Liver (tissue), 8 donors: ENCODE measurements at regions not wholly inside any gene's neighbourhood (a gene's known extent, or its start where the extent isn't known, plus 50 kb on each side); places are given as distances from the start of the nearest gene placed in this dataset.

ENCODE experiments used
- DNase-seq: peaks from one replicate; pipeline ENCODE4 v3.0.0-alpha.2; 2017; ENCODE audit warnings: low spot score
- H3K27ac ChIP-seq, 2 donors: one replicate each; pipeline ENCODE4 v1.7.0; 2013; ENCODE audit warnings: inconsistent platforms in 2 of 2, low read length in 2 of 2, control low read depth in 1 of 2, low read depth in 1 of 2, mild to moderate bottlenecking in 1 of 2
- H3K27me3 ChIP-seq, 4 donors: one replicate each; pipeline versions ENCODE4 v1.6.1 to v1.7.0; 2013; ENCODE audit warnings: low read length in 3 of 4, inconsistent platforms in 1 of 4, mild to moderate bottlenecking in 1 of 4, moderate library complexity in 1 of 4; ENCODE audit not compliant: control insufficient read depth in 4 of 4, insufficient read depth in 4 of 4
- H3K36me3 ChIP-seq, 4 donors: one replicate each; pipeline versions ENCODE4 v1.6.1 to v1.7.0; 2013; ENCODE audit warnings: low read length in 3 of 4, mild to moderate bottlenecking in 3 of 4, low read depth in 1 of 4, moderate library complexity in 1 of 4; ENCODE audit not compliant: control insufficient read depth in 4 of 4, insufficient read depth in 3 of 4
- H3K4me1 ChIP-seq, 4 donors: one replicate each; pipeline versions ENCODE4 v1.6.1 to v1.7.0; 2013; ENCODE audit warnings: low read length in 3 of 4, mild to moderate bottlenecking in 3 of 4, moderate library complexity in 1 of 4; ENCODE audit not compliant: control insufficient read depth in 4 of 4, insufficient read depth in 4 of 4
- H3K4me3 ChIP-seq, 3 donors: one replicate each; pipeline versions ENCODE4 v1.6.1 to v1.7.0; 2013; ENCODE audit warnings: low read length in 3 of 3, control low read depth in 1 of 3, low read depth in 1 of 3, mild to moderate bottlenecking in 1 of 3
- H3K9ac ChIP-seq, 2 donors: one replicate each; pipeline ENCODE4 v1.7.0; 2013; ENCODE audit warnings: low read length in 2 of 2, mild to moderate bottlenecking in 2 of 2, moderate library complexity in 2 of 2, control low read depth in 1 of 2, low read depth in 1 of 2
- H3K9me3 ChIP-seq, 4 donors: one replicate each; pipeline versions ENCODE4 v1.6.1 to v1.7.0; 2013; ENCODE audit warnings: low read length in 3 of 4; ENCODE audit not compliant: control insufficient read depth in 4 of 4
- EGR1 ChIP-seq, 2 donors: IDR thresholded peaks; 2 replicates each; pipeline ENCODE4 v1.6.1; 2016 to 2018; ENCODE audit warnings: antibody characterized with exemption in 2 of 2, low read depth in 2 of 2
- FOXA1 ChIP-seq: IDR thresholded peaks from 2 replicates; pipeline ENCODE4 v1.6.1; 2016; ENCODE audit warnings: antibody characterized with exemption
- FOXA2 ChIP-seq: IDR thresholded peaks from 2 replicates; pipeline ENCODE4 v1.6.1; 2016; ENCODE audit warnings: antibody characterized with exemption
- GABPA ChIP-seq, 2 donors: IDR thresholded peaks in 1 of 2; conservative IDR thresholded peaks in 1 of 2; 2 replicates each; pipeline ENCODE4 v1.6.1; 2016; ENCODE audit warnings: antibody characterized with exemption in 2 of 2, mild to moderate bottlenecking in 1 of 2, moderate library complexity in 1 of 2
- HNF4A ChIP-seq, 2 donors: conservative IDR thresholded peaks; 2 replicates each; pipeline ENCODE4 v1.6.1; 2016; ENCODE audit warnings: antibody characterized with exemption in 2 of 2, mild to moderate bottlenecking in 2 of 2
- HNF4G ChIP-seq: IDR thresholded peaks from 2 replicates; pipeline ENCODE4 v1.6.1; 2016; ENCODE audit warnings: antibody characterized with exemption
- JUND ChIP-seq, 2 donors: IDR thresholded peaks; 2 replicates each; pipeline ENCODE4 v1.6.1; 2016; ENCODE audit warnings: antibody characterized with exemption in 2 of 2
- NR2F2 ChIP-seq: IDR thresholded peaks from 2 replicates; pipeline ENCODE4 v1.6.1; 2016; ENCODE audit warnings: antibody characterized with exemption
- RAD21 ChIP-seq, 2 donors: IDR thresholded peaks; 2 replicates each; pipeline ENCODE4 v1.6.1; 2016; ENCODE audit warnings: antibody characterized with exemption in 2 of 2, mild to moderate bottlenecking in 2 of 2
- RXRA ChIP-seq, 2 donors: IDR thresholded peaks; 2 replicates each; pipeline ENCODE4 v1.6.1; 2017 to 2018; ENCODE audit warnings: antibody characterized with exemption in 2 of 2, mild to moderate bottlenecking in 1 of 2
- SP1 ChIP-seq: IDR thresholded peaks from 2 replicates; pipeline ENCODE4 v1.6.1; 2018; ENCODE audit warnings: antibody characterized with exemption, mild to moderate bottlenecking
- TAF1 ChIP-seq: conservative IDR thresholded peaks from 2 replicates; pipeline ENCODE4 v1.6.1; 2016; ENCODE audit warnings: antibody characterized with exemption, mild to moderate bottlenecking
- YY1 ChIP-seq: IDR thresholded peaks from 2 replicates; pipeline ENCODE4 v1.6.1; 2016; ENCODE audit warnings: antibody characterized with exemption, mild to moderate bottlenecking
- WGBS: extraction: QIAGEN DNeasy Blood & Tissue Kit; methylation state at CpG from one replicate; pipeline ENCODE4 v1.1.7; 2013; 5-methylcytosine and 5-hydroxymethylcytosine counted together
- TF ChIP-seq, protein P1 (sequence below): IDR thresholded peaks from 2 replicates; pipeline ENCODE4 v1.6.1; 2016; ENCODE audit warnings: antibody characterized with exemption
- TF ChIP-seq, protein P2 (sequence below): IDR thresholded peaks from 2 replicates; pipeline ENCODE4 v1.6.1; 2016; ENCODE audit warnings: antibody characterized with exemption
- TF ChIP-seq, protein P3 (sequence below): fragments of 150-350 bp; IDR thresholded peaks from 2 replicates; pipeline ENCODE4 v1.5.1; 2017; ENCODE audit warnings: improper control_type of control experiment, low read depth, low read length; ENCODE audit not compliant: missing input control
- TF ChIP-seq, protein P4 (sequence below): IDR thresholded peaks from 2 replicates; pipeline ENCODE4 v1.6.1; 2016; ENCODE audit warnings: antibody characterized with exemption, mild to moderate bottlenecking
- TF ChIP-seq, protein P5 (sequence below): IDR thresholded peaks from 2 replicates; pipeline ENCODE4 v1.6.1; 2016; ENCODE audit warnings: antibody characterized with exemption
- donor health status: healthy.
- donor health status: healthy.
- donor health status: healthy.
- donor health status: healthy.
- donor health status: healthy.

DNA sequence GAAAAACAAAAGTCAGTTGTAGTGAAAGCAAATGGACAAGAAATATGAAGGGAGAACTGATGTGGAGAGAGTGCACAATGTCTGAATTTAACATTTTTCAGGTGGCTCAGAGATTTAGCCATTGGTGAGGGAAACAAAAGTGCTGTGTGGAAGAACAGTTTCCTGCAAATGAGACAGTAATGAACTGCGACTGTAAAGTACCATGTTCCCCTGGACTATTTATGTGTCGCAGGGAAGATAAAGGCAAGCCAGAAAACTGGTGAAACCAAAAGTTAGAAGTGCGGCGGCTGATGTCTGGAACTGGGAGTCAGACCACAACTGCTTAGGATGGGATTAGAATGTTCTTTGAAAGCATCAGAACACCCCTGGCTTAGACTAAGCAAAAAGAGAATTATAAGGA, 905.1 kb upstream of the MAN1A1 start:
- 89% methylated on average over 4 of the region's 4 CpGs for WGBS

DNA sequence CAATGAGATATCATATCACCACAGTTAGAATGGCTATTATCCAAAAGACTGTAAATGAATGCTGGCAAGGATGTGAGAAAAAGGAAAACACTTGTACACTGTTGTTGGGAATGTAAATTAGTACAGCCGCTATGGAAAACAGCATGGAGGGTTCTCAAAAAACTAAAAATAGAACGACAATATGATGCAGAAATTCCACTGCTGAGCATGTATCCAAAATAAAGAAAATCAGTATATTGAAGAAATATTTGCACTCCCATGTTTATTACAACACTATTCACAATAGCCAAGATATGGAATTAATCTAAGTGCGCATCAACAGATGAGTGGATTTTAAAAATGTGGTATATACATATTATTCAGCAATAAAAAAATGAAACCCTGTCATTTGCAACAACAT, 898.9 kb upstream of the MAN1A1 start:
- Histone ChIP-seq H3K27ac (no peak overlapping the region), H3K27me3 (no peaks in the 10 kb centered on the region), H3K9me3 (peaks cover 0 to 4% (median 0%) of the 10 kb centered on the region in 4 donors), H3K4me3 (no peak overlapping the region), H3K36me3 (no peaks in the 10 kb centered on the region), H3K9ac (no peak overlapping the region), H3K4me1 (no peaks in the 10 kb centered on the region)
- WGBS, result 74% methylated on average over 3 of the region's 3 CpGs
- TF ChIP-seq, protein P1, sequence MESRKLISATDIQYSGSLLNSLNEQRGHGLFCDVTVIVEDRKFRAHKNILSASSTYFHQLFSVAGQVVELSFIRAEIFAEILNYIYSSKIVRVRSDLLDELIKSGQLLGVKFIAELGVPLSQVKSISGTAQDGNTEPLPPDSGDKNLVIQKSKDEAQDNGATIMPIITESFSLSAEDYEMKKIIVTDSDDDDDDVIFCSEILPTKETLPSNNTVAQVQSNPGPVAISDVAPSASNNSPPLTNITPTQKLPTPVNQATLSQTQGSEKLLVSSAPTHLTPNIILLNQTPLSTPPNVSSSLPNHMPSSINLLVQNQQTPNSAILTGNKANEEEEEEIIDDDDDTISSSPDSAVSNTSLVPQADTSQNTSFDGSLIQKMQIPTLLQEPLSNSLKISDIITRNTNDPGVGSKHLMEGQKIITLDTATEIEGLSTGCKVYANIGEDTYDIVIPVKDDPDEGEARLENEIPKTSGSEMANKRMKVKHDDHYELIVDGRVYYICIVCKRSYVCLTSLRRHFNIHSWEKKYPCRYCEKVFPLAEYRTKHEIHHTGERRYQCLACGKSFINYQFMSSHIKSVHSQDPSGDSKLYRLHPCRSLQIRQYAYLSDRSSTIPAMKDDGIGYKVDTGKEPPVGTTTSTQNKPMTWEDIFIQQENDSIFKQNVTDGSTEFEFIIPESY, result no peak
- no peak for TF ChIP-seq HNF4A (conservative IDR thresholded peaks at IDR 0.05)
- TF ChIP-seq, protein P2, sequence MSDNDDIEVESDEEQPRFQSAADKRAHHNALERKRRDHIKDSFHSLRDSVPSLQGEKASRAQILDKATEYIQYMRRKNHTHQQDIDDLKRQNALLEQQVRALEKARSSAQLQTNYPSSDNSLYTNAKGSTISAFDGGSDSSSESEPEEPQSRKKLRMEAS, result no peak
- TF ChIP-seq TAF1, result no peak
- no peak for TF ChIP-seq EGR1 (IDR thresholded peaks at IDR 0.05; ENCODE audit: low read depth in 2 of 2)
- TF ChIP-seq JUND (IDR thresholded peaks at IDR 0.05), result no peak
- TF ChIP-seq, protein P3, sequence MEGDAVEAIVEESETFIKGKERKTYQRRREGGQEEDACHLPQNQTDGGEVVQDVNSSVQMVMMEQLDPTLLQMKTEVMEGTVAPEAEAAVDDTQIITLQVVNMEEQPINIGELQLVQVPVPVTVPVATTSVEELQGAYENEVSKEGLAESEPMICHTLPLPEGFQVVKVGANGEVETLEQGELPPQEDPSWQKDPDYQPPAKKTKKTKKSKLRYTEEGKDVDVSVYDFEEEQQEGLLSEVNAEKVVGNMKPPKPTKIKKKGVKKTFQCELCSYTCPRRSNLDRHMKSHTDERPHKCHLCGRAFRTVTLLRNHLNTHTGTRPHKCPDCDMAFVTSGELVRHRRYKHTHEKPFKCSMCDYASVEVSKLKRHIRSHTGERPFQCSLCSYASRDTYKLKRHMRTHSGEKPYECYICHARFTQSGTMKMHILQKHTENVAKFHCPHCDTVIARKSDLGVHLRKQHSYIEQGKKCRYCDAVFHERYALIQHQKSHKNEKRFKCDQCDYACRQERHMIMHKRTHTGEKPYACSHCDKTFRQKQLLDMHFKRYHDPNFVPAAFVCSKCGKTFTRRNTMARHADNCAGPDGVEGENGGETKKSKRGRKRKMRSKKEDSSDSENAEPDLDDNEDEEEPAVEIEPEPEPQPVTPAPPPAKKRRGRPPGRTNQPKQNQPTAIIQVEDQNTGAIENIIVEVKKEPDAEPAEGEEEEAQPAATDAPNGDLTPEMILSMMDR, result no peak
- TF ChIP-seq HNF4G, result no peak
- no peak for TF ChIP-seq RXRA (IDR thresholded peaks at IDR 0.05)
- TF ChIP-seq, protein P4, sequence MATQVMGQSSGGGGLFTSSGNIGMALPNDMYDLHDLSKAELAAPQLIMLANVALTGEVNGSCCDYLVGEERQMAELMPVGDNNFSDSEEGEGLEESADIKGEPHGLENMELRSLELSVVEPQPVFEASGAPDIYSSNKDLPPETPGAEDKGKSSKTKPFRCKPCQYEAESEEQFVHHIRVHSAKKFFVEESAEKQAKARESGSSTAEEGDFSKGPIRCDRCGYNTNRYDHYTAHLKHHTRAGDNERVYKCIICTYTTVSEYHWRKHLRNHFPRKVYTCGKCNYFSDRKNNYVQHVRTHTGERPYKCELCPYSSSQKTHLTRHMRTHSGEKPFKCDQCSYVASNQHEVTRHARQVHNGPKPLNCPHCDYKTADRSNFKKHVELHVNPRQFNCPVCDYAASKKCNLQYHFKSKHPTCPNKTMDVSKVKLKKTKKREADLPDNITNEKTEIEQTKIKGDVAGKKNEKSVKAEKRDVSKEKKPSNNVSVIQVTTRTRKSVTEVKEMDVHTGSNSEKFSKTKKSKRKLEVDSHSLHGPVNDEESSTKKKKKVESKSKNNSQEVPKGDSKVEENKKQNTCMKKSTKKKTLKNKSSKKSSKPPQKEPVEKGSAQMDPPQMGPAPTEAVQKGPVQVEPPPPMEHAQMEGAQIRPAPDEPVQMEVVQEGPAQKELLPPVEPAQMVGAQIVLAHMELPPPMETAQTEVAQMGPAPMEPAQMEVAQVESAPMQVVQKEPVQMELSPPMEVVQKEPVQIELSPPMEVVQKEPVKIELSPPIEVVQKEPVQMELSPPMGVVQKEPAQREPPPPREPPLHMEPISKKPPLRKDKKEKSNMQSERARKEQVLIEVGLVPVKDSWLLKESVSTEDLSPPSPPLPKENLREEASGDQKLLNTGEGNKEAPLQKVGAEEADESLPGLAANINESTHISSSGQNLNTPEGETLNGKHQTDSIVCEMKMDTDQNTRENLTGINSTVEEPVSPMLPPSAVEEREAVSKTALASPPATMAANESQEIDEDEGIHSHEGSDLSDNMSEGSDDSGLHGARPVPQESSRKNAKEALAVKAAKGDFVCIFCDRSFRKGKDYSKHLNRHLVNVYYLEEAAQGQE, result no peak
- TF ChIP-seq SP1, result no peak
- no peak for TF ChIP-seq NR2F2
- no peak for TF ChIP-seq FOXA1
- no peak for TF ChIP-seq FOXA2
- no peak for TF ChIP-seq RAD21 (IDR thresholded peaks at IDR 0.05)
- no peak for TF ChIP-seq YY1
- TF ChIP-seq GABPA (IDR thresholded peaks at IDR 0.05 in 1 of 2, conservative IDR thresholded peaks at IDR 0.05 in 1 of 2), result no peak
- TF ChIP-seq, protein P5, sequence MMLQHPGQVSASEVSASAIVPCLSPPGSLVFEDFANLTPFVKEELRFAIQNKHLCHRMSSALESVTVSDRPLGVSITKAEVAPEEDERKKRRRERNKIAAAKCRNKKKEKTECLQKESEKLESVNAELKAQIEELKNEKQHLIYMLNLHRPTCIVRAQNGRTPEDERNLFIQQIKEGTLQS, result no peak
- DNase-seq, result no peak

More for the DNA sequence above, 905.1 kb upstream of the MAN1A1 start:
- H3K4me1 ChIP-seq, result no peaks in the 10 kb centered on the region
- H3K9me3 ChIP-seq, result peaks cover 0 to 4% (median 0%) of the 10 kb centered on the region in 4 donors
- TF ChIP-seq, protein P2, result no peak
- TF ChIP-seq JUND (IDR thresholded peaks at IDR 0.05) (no peak), HNF4G (no peak), GABPA (IDR thresholded peaks at IDR 0.05 in 1 of 2, conservative IDR thresholded peaks at IDR 0.05 in 1 of 2) (no peak), EGR1 (IDR thresholded peaks at IDR 0.05; ENCODE audit: low read depth in 2 of 2) (no peak), RXRA (IDR thresholded peaks at IDR 0.05) (no peak), TAF1 (no peak)
- TF ChIP-seq, protein P1, result no peak
- TF ChIP-seq, protein P5, result no peak
- no peak overlapping the region for H3K9ac ChIP-seq
- H3K27ac ChIP-seq, result no peak overlapping the region
- DNase-seq, result no peak
- no peaks in the 10 kb centered on the region for H3K36me3 ChIP-seq
- no peaks in the 10 kb centered on the region for H3K27me3 ChIP-seq
- H3K4me3 ChIP-seq, result no peak overlapping the region
